ENCODE measurements at regions not wholly inside any gene's neighbourhood (a gene's known extent, or its start where the extent isn't known, plus 50 kb on each side); places are given as distances from the start of the nearest gene placed in this dataset.
"Not testable (repeated sequence)": the region's sequence is repeated elsewhere in the genome, so short reads cannot be mapped to it uniquely, and the experiment has no call there.

DNA sequence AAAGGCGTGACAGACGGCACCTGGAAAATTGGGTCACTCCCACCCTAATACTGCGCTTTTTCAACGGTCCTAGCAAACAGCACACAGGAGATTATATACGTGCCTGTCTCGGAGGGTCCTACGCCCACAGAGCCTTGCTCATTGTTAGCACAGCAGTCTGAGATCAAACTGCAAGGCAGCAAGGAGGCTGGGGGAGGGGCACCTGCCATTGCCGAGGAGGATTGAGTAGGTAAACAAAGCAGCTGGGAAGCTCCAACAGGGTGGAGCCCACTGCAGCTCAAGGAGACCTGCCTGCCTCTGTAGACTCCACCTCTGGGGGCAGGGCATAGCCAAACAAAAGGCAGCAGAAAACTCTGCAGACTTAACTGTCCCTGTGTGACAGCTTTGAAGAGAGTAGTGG is 543.0 kb upstream of the MIS18BP1 start:
- TF ChIP-seq POLR2A (IDR thresholded peaks at IDR 0.05) = not testable (repeated sequence)
- TF ChIP-seq, protein P1, sequence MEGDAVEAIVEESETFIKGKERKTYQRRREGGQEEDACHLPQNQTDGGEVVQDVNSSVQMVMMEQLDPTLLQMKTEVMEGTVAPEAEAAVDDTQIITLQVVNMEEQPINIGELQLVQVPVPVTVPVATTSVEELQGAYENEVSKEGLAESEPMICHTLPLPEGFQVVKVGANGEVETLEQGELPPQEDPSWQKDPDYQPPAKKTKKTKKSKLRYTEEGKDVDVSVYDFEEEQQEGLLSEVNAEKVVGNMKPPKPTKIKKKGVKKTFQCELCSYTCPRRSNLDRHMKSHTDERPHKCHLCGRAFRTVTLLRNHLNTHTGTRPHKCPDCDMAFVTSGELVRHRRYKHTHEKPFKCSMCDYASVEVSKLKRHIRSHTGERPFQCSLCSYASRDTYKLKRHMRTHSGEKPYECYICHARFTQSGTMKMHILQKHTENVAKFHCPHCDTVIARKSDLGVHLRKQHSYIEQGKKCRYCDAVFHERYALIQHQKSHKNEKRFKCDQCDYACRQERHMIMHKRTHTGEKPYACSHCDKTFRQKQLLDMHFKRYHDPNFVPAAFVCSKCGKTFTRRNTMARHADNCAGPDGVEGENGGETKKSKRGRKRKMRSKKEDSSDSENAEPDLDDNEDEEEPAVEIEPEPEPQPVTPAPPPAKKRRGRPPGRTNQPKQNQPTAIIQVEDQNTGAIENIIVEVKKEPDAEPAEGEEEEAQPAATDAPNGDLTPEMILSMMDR (IDR thresholded peaks at IDR 0.05) = not testable (repeated sequence)
